ENCODE measurements at regions not wholly inside any gene's neighbourhood (a gene's known extent, or its start where the extent isn't known, plus 50 kb on each side); places are given as distances from the start of the nearest gene placed in this dataset.

DNA sequence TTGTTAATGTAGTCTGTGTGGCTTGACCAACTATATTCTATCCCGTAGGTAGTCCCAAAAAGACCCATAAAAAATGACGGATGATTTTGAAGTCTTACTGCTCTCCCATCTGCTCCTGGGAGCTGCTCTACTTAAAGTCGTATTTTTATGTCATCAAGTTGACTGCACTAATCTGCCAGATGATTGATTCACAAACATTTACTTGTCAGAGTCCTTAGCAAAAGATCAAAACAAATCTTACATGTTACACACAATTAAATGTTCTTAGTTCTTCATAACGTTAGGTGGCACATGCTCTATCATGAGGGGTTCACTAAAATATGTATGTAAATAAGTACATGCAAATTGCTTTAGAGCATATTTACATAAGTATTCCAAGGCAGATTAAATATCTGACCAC is 498.3 kb upstream of the LRRTM4 start:
- Histone ChIP-seq H3K79me2 (ENCODE audit: low read depth) (no peaks in the 10 kb centered on the region), H3K36me3 (ENCODE audit: low read depth) (no peaks in the 10 kb centered on the region), H3K9me3 (ENCODE audit: insufficient read depth, low read depth) (no peaks in the 10 kb centered on the region), H3K4me2 (no peak overlapping the region), H3K4me3 (no peak overlapping the region), H3K27me3 (ENCODE audit: insufficient read depth, low read depth) (no peaks in the 10 kb centered on the region), H3K4me1 (replicated peaks; ENCODE audit: insufficient read depth) (no peaks in the 10 kb centered on the region), H2AFZ (no peak overlapping the region), H3F3A (ENCODE audit: insufficient read depth, low read depth) (no peaks in the 10 kb centered on the region), H3K27ac (no peak overlapping the region), H4K20me1 (ENCODE audit: insufficient read depth) (no peaks in the 10 kb centered on the region), H3K9me2 (ENCODE audit: insufficient read depth) (no peaks in the 10 kb centered on the region)
- ChIA-PET CTCF (no interaction called here), POLR2A (ENCODE audit: unreplicated experiment) (no interaction called here)
- BruUV-seq (replicated peaks), result no TSS peak
- TF ChIP-seq, protein P1, sequence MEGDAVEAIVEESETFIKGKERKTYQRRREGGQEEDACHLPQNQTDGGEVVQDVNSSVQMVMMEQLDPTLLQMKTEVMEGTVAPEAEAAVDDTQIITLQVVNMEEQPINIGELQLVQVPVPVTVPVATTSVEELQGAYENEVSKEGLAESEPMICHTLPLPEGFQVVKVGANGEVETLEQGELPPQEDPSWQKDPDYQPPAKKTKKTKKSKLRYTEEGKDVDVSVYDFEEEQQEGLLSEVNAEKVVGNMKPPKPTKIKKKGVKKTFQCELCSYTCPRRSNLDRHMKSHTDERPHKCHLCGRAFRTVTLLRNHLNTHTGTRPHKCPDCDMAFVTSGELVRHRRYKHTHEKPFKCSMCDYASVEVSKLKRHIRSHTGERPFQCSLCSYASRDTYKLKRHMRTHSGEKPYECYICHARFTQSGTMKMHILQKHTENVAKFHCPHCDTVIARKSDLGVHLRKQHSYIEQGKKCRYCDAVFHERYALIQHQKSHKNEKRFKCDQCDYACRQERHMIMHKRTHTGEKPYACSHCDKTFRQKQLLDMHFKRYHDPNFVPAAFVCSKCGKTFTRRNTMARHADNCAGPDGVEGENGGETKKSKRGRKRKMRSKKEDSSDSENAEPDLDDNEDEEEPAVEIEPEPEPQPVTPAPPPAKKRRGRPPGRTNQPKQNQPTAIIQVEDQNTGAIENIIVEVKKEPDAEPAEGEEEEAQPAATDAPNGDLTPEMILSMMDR (conservative IDR thresholded peaks at IDR 0.05), result no peak
- no peak for TF ChIP-seq EZH2 (IDR thresholded peaks at IDR 0.05; ENCODE audit: low read depth)
- intact Hi-C loops (cut with micrococcal nuclease; ENCODE audit: unreplicated experiment), result no loop called here
- no peak for DNase-seq

GRCh38 chr2:78023356-78023755 is 501.2 kb upstream of the LRRTM4 start:
- intact Hi-C loops (cut with micrococcal nuclease; ENCODE audit: unreplicated experiment), result no loop called here
- TF ChIP-seq EZH2 (IDR thresholded peaks at IDR 0.05; ENCODE audit: low read depth), result no peak
- TF ChIP-seq, protein P1 (conservative IDR thresholded peaks at IDR 0.05), result no peak
- CTCF ChIA-PET, result no interaction called here
- no TSS peak for BruUV-seq (replicated peaks)
- Histone ChIP-seq H3F3A (ENCODE audit: insufficient read depth, low read depth) (no peaks in the 10 kb centered on the region), H3K36me3 (ENCODE audit: low read depth) (no peaks in the 10 kb centered on the region), H3K79me2 (ENCODE audit: low read depth) (no peaks in the 10 kb centered on the region), H4K20me1 (ENCODE audit: insufficient read depth) (no peaks in the 10 kb centered on the region), H3K27ac (no peak overlapping the region), H3K27me3 (ENCODE audit: insufficient read depth, low read depth) (no peaks in the 10 kb centered on the region), H2AFZ (no peak overlapping the region), H3K4me3 (no peak overlapping the region), H3K4me1 (replicated peaks; ENCODE audit: insufficient read depth) (no peaks in the 10 kb centered on the region), H3K9me2 (ENCODE audit: insufficient read depth) (no peaks in the 10 kb centered on the region), H3K9me3 (ENCODE audit: insufficient read depth, low read depth) (no peaks in the 10 kb centered on the region), H3K4me2 (no peak overlapping the region)
- POLR2A ChIA-PET (ENCODE audit: unreplicated experiment), result no interaction called here
- no peak for DNase-seq

- ChIA-PET POLR2A (ENCODE audit: unreplicated experiment) (no interaction called here), CTCF (no interaction called here)
- Histone ChIP-seq H3K79me2 (ENCODE audit: low read depth) (no peaks in the 10 kb centered on the region), H3K4me1 (replicated peaks; ENCODE audit: insufficient read depth) (no peaks in the 10 kb centered on the region), H3K36me3 (ENCODE audit: low read depth) (no peaks in the 10 kb centered on the region), H3K9me3 (ENCODE audit: insufficient read depth, low read depth) (no peaks in the 10 kb centered on the region), H4K20me1 (ENCODE audit: insufficient read depth) (no peaks in the 10 kb centered on the region), H3K9me2 (ENCODE audit: insufficient read depth) (no peaks in the 10 kb centered on the region), H3K4me2 (no peak overlapping the region), H2AFZ (no peak overlapping the region), H3K27ac (no peak overlapping the region), H3K27me3 (ENCODE audit: insufficient read depth, low read depth) (no peaks in the 10 kb centered on the region), H3K4me3 (no peak overlapping the region), H3F3A (ENCODE audit: insufficient read depth, low read depth) (no peaks in the 10 kb centered on the region)
- intact Hi-C loops (cut with micrococcal nuclease; ENCODE audit: unreplicated experiment), result no loop called here
- TF ChIP-seq EZH2 (IDR thresholded peaks at IDR 0.05; ENCODE audit: low read depth), result no peak
- TF ChIP-seq, protein P1 (conservative IDR thresholded peaks at IDR 0.05), result no peak
- BruUV-seq (replicated peaks), result no TSS peak
- DNase-seq, result no peak
Measured at GRCh38 chr2:78024996-78025395, 502.8 kb upstream of the LRRTM4 start.

Measured in PC-9 (cell line).